PC-9 (cell line): ENCODE measurements at regions not wholly inside any gene's neighbourhood (a gene's known extent, or its start where the extent isn't known, plus 50 kb on each side); places are given as distances from the start of the nearest gene placed in this dataset.

Experiments used
- BruUV-seq: library from RNA; stranded (reverse); fragments of 400-500 nt; replicated peaks from 2 replicates; lab custom pipeline; 2021; lab: Mats Ljungman, UMichigan
- CTCF ChIA-PET: fragments of 300-600 bp; sonication (Branson Sonifier 250); formaldehyde crosslinking; loops from one replicate; lab custom pipeline; 2022; ENCODE audit warnings: antibody characterized with exemption; lab: Charles Lee
- POLR2A ChIA-PET: fragments of 300-600 bp; sonication (Branson Sonifier 250); formaldehyde crosslinking; loops from one replicate; lab custom pipeline; 2022; ENCODE audit warnings: antibody characterized with exemption; ENCODE audit not compliant: unreplicated experiment; lab: Charles Lee
- DNase-seq, 2 experiments: peaks; one replicate each; pipeline versions ENCODE4 v3.0.0 to v3.0.0-alpha.2; 2015 to 2022; ENCODE audit warnings: mixed read lengths in 1 of 2
- H2AFZ ChIP-seq: fragments of 200-600 bp; sonication (generic); 2 replicates; pipeline ENCODE4 v1.8.1; 2017; ENCODE audit warnings: antibody characterized with exemption
- H3F3A ChIP-seq: fragments of 200-600 bp; sonication (generic); 2 replicates; pipeline ENCODE4 v1.8.1; 2017; ENCODE audit warnings: antibody characterized with exemption, mild to moderate bottlenecking, low read depth; ENCODE audit not compliant: insufficient read depth
- H3K27ac ChIP-seq: fragments of 200-600 bp; sonication (generic); 2 replicates; pipeline ENCODE4 v1.6.1; 2016; ENCODE audit warnings: mixed run types
- H3K27me3 ChIP-seq: fragments of 200-600 bp; sonication (generic); 2 replicates; pipeline ENCODE4 v1.6.1; 2016; ENCODE audit warnings: low read depth, mixed run types; ENCODE audit not compliant: insufficient read depth
- H3K36me3 ChIP-seq: fragments of 200-600 bp; sonication (generic); 2 replicates; pipeline ENCODE4 v1.6.1; 2016; ENCODE audit warnings: low read depth, mixed run types
- H3K4me1 ChIP-seq: fragments of 200-600 bp; sonication (generic); replicated peaks from 2 replicates; pipeline ENCODE4 v1.6.1; 2016; ENCODE audit warnings: mixed run types; ENCODE audit not compliant: insufficient read depth
- H3K4me2 ChIP-seq: fragments of 200-600 bp; sonication (generic); 2 replicates; pipeline ENCODE4 v1.6.1; 2017; ENCODE audit warnings: mixed run types
- H3K4me3 ChIP-seq: fragments of 200-600 bp; sonication (generic); 2 replicates; pipeline ENCODE4 v1.6.1; 2016; ENCODE audit warnings: mixed run types
- H3K79me2 ChIP-seq: fragments of 200-600 bp; sonication (generic); 2 replicates; pipeline ENCODE4 v1.6.1; 2017; ENCODE audit warnings: low read depth, mixed run types
- H3K9me2 ChIP-seq: fragments of 200-600 bp; sonication (generic); 2 replicates; pipeline ENCODE4 v1.8.1; 2017; ENCODE audit warnings: mild to moderate bottlenecking; ENCODE audit not compliant: insufficient read depth
- H3K9me3 ChIP-seq: fragments of 200-600 bp; sonication (generic); 2 replicates; pipeline ENCODE4 v1.8.1; 2016; ENCODE audit warnings: low read depth; ENCODE audit not compliant: insufficient read depth
- H4K20me1 ChIP-seq: fragments of 200-600 bp; sonication (generic); 2 replicates; pipeline ENCODE4 v1.8.1; 2017; ENCODE audit not compliant: insufficient read depth
- CTCF ChIP-seq: fragments of 200-600 bp; sonication (generic); conservative IDR thresholded peaks from 2 replicates; pipeline ENCODE4 v1.6.1; 2017; ENCODE audit warnings: mixed run types, antibody characterized with exemption, mild to moderate bottlenecking, moderate library complexity
- EZH2 ChIP-seq: fragments of 200-600 bp; sonication (generic); IDR thresholded peaks from 2 replicates; pipeline ENCODE4 v1.8.0; 2017; ENCODE audit warnings: antibody characterized with exemption, low read depth
- intact Hi-C: fragments of 100-400 bp; cut with micrococcal nuclease; formaldehyde crosslinking; loops from one replicate; pipeline ENCODE4 v1.10.0; 2022; ENCODE audit not compliant: unreplicated experiment

GRCh38 chr5:101431201-101431600 lies 528.1 kb upstream of the ST8SIA4 start:
- no peak for TF ChIP-seq CTCF
- no peak for TF ChIP-seq EZH2
- ChIA-PET POLR2A (no interaction called here), CTCF (no interaction called here)
- Histone ChIP-seq H3K4me3 (no peak overlapping the region), H2AFZ (no peak overlapping the region), H3K36me3 (no peaks in the 10 kb centered on the region), H3K79me2 (no peaks in the 10 kb centered on the region), H4K20me1 (no peaks in the 10 kb centered on the region), H3K9me3 (no peaks in the 10 kb centered on the region), H3F3A (no peaks in the 10 kb centered on the region), H3K27me3 (no peaks in the 10 kb centered on the region), H3K9me2 (no peaks in the 10 kb centered on the region), H3K27ac (no peak overlapping the region), H3K4me1 (no peaks in the 10 kb centered on the region), H3K4me2 (no peak overlapping the region)
- BruUV-seq: no TSS peak
- intact Hi-C loops: no loop called here
- DNase-seq: no peak

- Histone ChIP-seq H3F3A (no peaks in the 10 kb centered on the region), H3K79me2 (no peaks in the 10 kb centered on the region), H3K9me2 (no peaks in the 10 kb centered on the region), H2AFZ (no peak overlapping the region), H3K4me2 (no peak overlapping the region), H3K9me3 (no peaks in the 10 kb centered on the region), H3K36me3 (no peaks in the 10 kb centered on the region), H3K27me3 (no peaks in the 10 kb centered on the region), H3K4me1 (no peaks in the 10 kb centered on the region), H3K27ac (no peak overlapping the region), H4K20me1 (no peaks in the 10 kb centered on the region), H3K4me3 (no peak overlapping the region)
- no TSS peak for BruUV-seq
- TF ChIP-seq CTCF (no peak), EZH2 (no peak)
- ChIA-PET CTCF (no interaction called here), POLR2A (interaction anchor here (0.7 kb wide), 1 partner anchor 193 kb away, joined by 3 read pairs; no protein-coding TSS in a partner anchor)
- DNase-seq: no peak
- intact Hi-C loops: no loop called here
Measured at GRCh38 chr5:101430551-101430950, 527.5 kb upstream of the ST8SIA4 start.

- no TSS peak for BruUV-seq
- ChIA-PET CTCF (no interaction called here), POLR2A (no interaction called here)
- Histone ChIP-seq H3K4me2 (no peak overlapping the region), H3K4me1 (no peaks in the 10 kb centered on the region), H3K27me3 (no peaks in the 10 kb centered on the region), H4K20me1 (no peaks in the 10 kb centered on the region), H3F3A (no peaks in the 10 kb centered on the region), H2AFZ (no peak overlapping the region), H3K36me3 (no peaks in the 10 kb centered on the region), H3K79me2 (no peaks in the 10 kb centered on the region), H3K27ac (no peak overlapping the region), H3K4me3 (no peak overlapping the region), H3K9me3 (no peaks in the 10 kb centered on the region), H3K9me2 (no peaks in the 10 kb centered on the region)
- TF ChIP-seq EZH2: no peak
- TF ChIP-seq CTCF: no peak
- intact Hi-C loops: no loop called here
- no peak for DNase-seq
Measured at GRCh38 chr5:101429241-101429640, 526.2 kb upstream of the ST8SIA4 start.
